GM18907 (cell line): ENCODE measurements at regions not wholly inside any gene's neighbourhood (a gene's known extent, or its start where the extent isn't known, plus 50 kb on each side); places are given as distances from the start of the nearest gene placed in this dataset.
"Not testable (repeated sequence)": the region's sequence is repeated elsewhere in the genome, so short reads cannot be mapped to it uniquely, and the experiment has no call there.

Experiments
- ATAC-seq: cut with Tn5 transposase; IDR thresholded peaks from one replicate; pipeline ENCODE4 v1.9.1; 2021; ENCODE audit warnings: mild to moderate bottlenecking, moderate library complexity; ENCODE audit not compliant: unreplicated experiment

DNA sequence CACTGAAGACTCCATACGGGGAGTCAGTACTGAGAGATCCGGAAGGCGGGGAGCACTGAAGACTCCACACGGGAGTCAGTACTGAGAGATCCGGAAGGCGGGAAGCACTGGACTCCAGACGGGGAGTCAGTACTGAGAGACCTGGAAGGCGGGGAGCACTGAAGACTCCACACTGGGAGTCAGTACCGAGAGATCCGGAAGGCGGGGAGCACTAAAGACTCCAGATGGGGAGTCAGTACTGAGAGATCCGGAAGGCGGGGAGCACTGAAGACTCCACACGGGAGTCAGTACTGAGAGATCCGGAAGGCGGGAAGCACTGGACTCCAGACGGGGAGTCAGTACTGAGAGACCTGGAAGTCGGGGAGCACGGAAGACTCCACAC lies 77.2 kb downstream of the DLL1 start:
- ATAC-seq = not testable (repeated sequence)

GRCh38 chr6:170212956-170213636 lies 77.8 kb downstream of the DLL1 start:
- ATAC-seq = no peak

DNA sequence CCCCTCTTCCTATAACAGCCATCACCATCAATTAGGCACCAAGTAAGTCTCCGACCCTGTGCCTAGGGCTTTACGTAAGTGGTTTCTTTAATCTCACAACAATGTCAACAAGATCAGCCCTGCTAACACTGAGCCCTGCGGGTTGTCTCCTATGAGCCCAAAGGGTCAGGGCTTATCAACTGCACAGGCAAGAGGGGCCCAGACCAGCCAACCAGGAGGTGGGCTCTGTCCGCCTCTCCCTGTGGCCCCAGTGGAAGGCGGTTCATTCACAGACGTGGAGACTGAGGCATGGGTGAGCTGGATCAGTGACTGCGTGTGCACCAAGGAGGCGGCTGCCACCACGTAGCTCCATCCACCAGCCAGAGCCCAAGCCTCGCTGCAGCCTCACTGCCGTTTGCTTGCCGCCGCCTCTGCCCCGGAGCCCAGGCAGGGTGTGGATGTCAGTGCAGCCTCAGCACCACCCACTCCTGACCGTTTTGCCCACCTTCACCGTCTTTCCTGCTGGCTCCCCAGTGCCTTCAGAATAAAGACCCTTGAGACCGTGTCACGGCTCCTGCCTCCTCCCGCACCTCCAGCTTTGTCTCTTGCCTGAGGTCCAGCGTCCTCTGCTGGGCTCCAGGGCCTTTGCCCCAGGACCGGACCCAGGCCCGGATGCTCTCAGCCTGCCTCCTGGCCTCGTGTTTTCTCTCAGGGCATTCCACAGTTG lies 78.7 kb downstream of the DLL1 start:
- no peak for ATAC-seq

DNA sequence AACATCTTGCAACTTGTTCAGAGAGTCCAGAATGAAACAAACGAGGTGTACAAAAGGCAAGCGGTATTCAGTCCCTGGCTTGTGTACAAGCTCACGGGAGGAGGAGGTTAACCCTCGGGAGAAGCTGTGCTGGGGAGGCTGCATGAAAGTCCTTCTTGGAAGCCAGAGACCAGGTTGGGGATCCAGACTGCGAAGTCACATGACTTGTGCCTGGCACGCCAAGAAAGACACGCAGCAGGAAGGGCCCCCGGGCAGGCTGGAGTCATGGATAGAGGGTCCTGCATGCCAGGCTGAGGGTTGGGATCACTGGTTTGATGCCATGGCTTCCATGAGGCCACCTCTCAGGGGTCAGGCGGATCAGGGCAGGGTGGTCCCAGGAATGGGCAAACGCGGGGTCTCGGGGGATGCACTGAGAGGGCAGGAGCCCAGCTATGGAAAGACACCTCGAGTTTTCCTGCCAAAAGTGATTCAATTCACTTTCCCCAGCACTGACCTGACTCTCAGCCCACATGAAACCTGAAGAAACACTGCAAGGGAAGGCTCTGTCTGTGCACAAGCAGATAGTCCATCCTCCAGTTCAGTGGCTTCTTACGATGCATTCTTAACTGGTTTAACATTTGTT lies 79.4 kb downstream of the DLL1 start:
- no peak for ATAC-seq

DNA sequence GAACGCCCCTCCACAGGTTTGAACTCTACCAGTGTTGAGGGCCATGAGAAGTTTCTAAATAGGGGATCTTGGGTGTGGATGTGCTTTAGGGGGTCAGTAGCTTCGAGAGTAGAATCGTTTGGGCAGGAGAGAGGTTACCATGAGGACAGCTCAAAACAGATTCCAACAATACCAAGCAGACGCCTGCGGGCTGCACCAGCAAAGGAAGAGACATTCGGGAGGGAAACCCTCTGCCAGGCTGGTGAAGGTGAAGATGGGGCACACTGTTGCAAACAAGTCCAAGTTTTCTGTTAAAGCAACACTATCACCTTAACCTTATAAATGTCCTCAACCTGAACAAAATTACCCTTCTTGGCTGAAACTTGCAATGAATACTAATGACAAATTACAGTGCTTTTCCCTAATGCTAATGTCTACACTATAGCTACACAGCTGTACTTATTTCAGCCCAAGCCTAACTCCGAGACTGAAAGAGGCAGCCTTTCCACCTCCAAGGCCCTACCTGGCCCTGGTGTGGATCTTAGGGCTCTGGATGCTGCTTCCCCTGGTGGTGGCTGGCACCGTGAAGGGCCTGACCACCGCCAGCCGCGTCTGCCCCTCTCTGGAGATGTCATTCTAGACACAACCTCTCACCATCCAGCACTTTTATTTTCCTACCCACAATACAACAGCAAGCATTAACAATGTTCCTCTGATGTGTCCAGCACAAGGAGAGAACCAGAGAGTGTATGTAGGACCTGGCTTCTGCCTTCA lies 80.1 kb downstream of the DLL1 start:
- ATAC-seq = no peak

DNA sequence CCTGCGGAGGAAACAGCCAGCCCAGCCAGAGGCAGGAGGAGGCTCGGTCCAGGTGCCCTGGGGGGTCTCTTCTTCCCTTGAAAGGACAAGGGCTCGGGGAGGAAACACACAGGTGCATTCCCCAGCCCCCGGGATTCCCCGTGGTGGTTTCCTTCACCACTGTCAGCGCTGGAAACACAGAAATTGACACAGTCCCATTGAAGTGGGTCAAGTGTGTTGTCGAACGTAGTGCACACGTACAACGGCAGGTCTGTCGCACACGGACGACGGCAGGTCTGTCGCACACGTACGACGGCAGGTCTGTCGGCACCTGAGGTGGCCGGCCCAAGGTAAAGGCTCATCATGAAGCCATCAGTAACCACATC lies 80.9 kb downstream of the DLL1 start:
- ATAC-seq = no peak

DNA sequence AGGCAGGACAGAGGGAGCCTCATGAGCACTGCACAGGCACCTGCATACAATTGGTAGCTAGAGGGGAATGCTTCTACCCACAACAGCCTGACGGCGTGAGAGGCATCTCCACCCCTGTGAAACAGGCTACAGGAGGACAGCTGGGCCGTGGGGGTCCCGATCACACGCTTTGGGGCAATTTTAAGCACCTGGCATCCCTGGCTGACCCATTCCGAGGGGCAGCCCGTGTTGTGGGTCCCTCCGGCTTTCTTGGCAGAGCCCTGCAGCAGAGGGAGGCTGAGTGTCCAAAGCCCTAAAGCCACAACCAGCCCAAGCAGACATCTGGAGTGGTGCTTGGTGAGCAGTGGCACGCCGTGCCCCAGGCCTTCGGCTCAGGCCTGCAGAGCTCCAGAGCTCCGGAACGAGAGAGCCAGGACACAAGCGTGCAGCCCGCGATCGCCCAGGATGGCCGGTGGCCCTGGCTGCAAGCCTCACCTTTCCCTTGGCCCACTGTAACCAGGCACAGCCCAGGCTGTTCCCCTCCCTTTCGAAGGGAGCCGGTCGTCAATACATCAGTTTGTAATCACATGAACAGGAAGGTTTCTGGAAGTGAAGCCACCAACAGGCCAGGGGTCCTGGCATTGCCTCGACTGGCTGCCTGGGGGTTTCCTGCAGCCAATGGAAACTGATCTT lies 81.4 kb downstream of the DLL1 start:
- no peak for ATAC-seq

- ATAC-seq = no peak
Measured at GRCh38 chr6:170208651-170209353, 82.1 kb downstream of the DLL1 start.

DNA sequence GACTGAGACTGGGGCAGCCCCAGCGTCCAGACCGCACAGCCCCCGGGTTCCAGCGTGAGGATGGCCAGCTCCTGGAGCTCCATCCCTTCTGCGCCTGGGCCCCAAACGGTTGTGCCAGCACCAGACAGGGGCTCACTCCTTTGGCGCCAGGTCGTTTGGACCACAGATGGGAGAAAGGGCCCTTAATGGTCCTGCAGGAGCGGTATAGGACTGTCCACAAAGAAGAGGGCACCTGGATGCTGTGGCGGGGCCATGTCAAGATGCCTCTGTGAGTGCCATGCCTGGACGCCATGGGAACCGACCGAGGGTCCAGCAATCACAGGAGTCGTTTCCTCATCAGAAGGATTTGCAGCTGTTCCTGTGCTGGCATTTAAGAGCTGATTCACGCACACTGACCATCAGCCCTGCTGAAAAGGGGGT lies 82.7 kb downstream of the DLL1 start:
- no peak for ATAC-seq

DNA sequence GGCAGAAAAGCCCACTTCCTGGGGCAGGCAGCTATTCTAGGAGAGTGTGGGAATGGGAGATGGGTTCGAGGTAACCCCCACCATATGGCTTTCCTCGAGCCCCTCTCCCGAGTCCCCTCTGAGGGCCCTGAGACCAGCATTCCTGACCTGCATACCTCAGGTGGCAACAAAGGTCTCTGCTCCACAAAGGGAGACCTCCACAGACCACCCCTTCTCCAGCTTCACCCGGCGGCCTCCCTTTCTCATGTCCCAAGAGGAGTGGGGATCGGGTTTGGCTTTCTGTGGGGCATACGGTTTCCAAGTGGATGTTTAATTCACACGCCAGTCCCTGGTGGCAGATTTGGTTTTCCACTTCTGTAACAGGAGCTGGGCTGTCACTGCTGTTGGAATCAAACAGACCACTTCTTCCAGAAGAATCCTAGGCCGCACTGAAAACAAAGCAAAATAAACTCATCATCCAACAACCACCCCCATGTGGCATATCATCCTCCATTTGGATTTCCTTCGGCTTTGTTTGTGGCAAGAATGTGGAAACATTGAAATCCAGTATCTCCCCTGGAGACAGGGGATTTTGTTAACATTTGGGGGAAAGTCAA lies 83.2 kb downstream of the DLL1 start:
- no peak for ATAC-seq

DNA sequence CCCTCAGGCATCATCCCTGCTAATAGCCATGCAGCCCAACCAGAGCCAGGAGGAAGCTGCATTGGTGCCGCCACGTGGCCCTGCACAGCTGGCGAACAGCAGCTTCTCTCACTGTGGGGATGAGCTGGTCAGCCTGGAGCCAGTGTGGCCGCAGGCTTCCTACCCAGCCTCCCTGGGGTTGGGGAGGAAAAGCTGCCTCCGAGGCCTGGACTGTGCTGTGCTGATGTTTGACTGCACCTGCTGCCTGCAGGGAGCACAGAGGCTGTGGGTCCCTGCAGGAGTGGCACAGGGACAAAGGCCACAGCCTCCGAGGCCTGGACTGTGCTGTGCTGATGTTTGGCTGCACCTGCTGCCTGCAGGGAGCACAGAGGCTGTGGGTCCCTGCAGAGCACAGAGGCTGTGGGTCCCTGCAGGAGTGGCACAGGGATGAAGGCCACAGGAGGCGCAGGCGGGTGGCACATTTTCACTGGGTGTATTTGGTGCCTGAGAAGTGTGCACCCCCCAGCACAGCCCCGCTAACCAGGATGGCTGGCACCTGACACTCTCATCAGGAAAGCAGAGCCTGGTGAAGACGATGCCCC lies 83.9 kb downstream of the DLL1 start:
- ATAC-seq = no peak

DNA sequence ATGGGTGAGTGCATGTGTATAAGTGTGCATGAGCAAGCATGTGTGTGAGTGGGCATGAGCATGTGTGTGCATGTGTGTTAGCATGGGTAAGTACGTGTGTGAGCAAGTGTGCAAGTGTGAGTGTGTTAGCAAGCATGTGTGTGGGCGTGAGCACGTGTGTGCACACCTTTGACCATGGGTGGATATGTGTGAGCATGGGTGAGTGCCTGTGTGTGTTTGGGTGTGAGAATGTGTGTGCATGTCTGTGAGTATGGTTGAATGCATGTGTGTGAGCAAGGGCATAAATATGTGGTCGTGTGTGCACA lies 84.6 kb downstream of the DLL1 start:
- no peak for ATAC-seq

GRCh38 chr6:170205534-170206316 lies 85.2 kb downstream of the DLL1 start:
- ATAC-seq = no peak

GRCh38 chr6:170205126-170205525 lies 85.8 kb downstream of the DLL1 start:
- no peak for ATAC-seq

GRCh38 chr6:170203212-170203611 lies 87.7 kb downstream of the DLL1 start:
- no peak for ATAC-seq

- ATAC-seq = no peak
Measured at GRCh38 chr6:170202416-170203135, 88.3 kb downstream of the DLL1 start.

GRCh38 chr6:170201361-170201760 lies 89.5 kb downstream of the DLL1 start:
- ATAC-seq = no peak

DNA sequence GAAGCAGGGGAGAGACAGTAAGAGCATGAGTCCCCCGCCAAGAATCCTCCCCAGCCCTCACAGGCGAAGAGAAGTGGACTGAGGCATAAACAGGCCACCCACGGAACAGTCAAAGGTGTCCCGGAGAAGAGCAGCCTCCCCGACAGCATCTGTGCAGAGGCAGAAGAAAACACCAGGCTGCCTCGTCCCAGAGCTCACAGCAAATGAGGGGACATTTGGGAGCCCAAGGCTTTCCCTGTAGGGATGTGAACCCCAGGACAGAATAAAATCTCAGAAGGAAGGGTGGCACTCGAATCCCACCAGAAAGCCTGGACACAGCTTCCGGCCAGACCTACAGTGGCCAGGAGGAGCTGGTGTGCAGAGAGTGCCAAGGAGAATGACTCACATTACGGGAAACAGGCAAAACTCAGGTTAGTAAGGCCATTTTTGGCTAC lies 90.4 kb downstream of the DLL1 start:
- no peak for ATAC-seq
